ENCODE measurements at regions not wholly inside any gene's neighbourhood (a gene's known extent, or its start where the extent isn't known, plus 50 kb on each side); places are given as distances from the start of the nearest gene placed in this dataset.
A peak's percentile ranks its signal among the peaks of the same experiment; 100 is the strongest.

GRCh38 chr7:12456506-12456905 lies 52.8 kb upstream of the VWDE start:
- TF ChIP-seq, protein P1, sequence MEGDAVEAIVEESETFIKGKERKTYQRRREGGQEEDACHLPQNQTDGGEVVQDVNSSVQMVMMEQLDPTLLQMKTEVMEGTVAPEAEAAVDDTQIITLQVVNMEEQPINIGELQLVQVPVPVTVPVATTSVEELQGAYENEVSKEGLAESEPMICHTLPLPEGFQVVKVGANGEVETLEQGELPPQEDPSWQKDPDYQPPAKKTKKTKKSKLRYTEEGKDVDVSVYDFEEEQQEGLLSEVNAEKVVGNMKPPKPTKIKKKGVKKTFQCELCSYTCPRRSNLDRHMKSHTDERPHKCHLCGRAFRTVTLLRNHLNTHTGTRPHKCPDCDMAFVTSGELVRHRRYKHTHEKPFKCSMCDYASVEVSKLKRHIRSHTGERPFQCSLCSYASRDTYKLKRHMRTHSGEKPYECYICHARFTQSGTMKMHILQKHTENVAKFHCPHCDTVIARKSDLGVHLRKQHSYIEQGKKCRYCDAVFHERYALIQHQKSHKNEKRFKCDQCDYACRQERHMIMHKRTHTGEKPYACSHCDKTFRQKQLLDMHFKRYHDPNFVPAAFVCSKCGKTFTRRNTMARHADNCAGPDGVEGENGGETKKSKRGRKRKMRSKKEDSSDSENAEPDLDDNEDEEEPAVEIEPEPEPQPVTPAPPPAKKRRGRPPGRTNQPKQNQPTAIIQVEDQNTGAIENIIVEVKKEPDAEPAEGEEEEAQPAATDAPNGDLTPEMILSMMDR (IDR thresholded peaks at IDR 0.05; ENCODE audit: low read depth, low read length, missing control alignments) = no peak
- in situ Hi-C loops (cut with HindIII; ENCODE audit: low sequenced_read_pairs) = no loop called here
- DNase-seq (ENCODE audit: low read depth) = no peak
- H3K4me3 ChIP-seq (ENCODE audit: low read depth, low read length) = no peak overlapping the region

- H3K4me3 ChIP-seq (ENCODE audit: low read depth, low read length) = no peak overlapping the region
- peak; percentile 28 for DNase-seq (ENCODE audit: low read depth)
- TF ChIP-seq, protein P1 (IDR thresholded peaks at IDR 0.05; ENCODE audit: low read depth, low read length, missing control alignments) = peak; percentile 74
- in situ Hi-C loops (cut with HindIII; ENCODE audit: low sequenced_read_pairs) = no loop called here
Measured at GRCh38 chr7:12458520-12459131, 55.0 kb upstream of the VWDE start.

- in situ Hi-C loops (cut with HindIII; ENCODE audit: low sequenced_read_pairs) = no loop called here
- TF ChIP-seq, protein P1 (IDR thresholded peaks at IDR 0.05; ENCODE audit: low read depth, low read length, missing control alignments) = no peak
- DNase-seq (ENCODE audit: low read depth) = no peak
- no peak overlapping the region for H3K4me3 ChIP-seq (ENCODE audit: low read depth, low read length)
Measured at GRCh38 chr7:12467837-12468236, 64.2 kb upstream of the VWDE start.

GRCh38 chr7:12469568-12469967 lies 65.9 kb upstream of the VWDE start:
- DNase-seq (ENCODE audit: low read depth) = no peak
- in situ Hi-C loops (cut with HindIII; ENCODE audit: low sequenced_read_pairs) = no loop called here
- H3K4me3 ChIP-seq (ENCODE audit: low read depth, low read length) = no peak overlapping the region
- TF ChIP-seq, protein P1 (IDR thresholded peaks at IDR 0.05; ENCODE audit: low read depth, low read length, missing control alignments) = no peak

GRCh38 chr7:12470930-12471329 lies 67.3 kb upstream of the VWDE start:
- no peak for DNase-seq (ENCODE audit: low read depth)
- TF ChIP-seq, protein P1 (IDR thresholded peaks at IDR 0.05; ENCODE audit: low read depth, low read length, missing control alignments) = no peak
- no peak overlapping the region for H3K4me3 ChIP-seq (ENCODE audit: low read depth, low read length)
- in situ Hi-C loops (cut with HindIII; ENCODE audit: low sequenced_read_pairs) = no loop called here

DNA sequence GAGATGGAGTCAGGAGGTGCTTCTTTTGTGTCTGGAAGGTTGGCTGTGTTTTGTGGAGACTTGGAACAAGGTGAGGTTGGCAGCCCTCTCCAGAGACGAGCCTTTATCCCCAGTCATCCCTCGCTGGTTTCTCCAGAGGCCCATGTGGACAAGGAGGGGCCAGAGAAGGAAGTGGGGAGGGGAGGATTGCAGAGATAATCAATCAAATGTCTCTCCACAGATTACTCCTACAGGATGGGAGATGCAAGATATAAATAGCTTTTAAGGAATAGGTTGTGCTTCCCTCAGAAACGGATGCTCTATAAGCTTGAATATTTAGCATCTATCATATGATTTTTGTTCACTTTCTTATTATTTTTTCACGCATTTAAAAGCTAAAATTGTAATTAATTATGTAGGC lies 70.4 kb upstream of the VWDE start:
- no peak for DNase-seq (ENCODE audit: low read depth)
- TF ChIP-seq, protein P1 (IDR thresholded peaks at IDR 0.05; ENCODE audit: low read depth, low read length, missing control alignments) = no peak
- H3K4me3 ChIP-seq (ENCODE audit: low read depth, low read length) = no peak overlapping the region
- in situ Hi-C loops (cut with HindIII; ENCODE audit: low sequenced_read_pairs) = no loop called here

All from astrocyte of the cerebellum (primary cell).